Aorta (tissue), 5 donors: ENCODE measurements at regions not wholly inside any gene's neighbourhood (a gene's known extent, or its start where the extent isn't known, plus 50 kb on each side); places are given as distances from the start of the nearest gene placed in this dataset.

ENCODE experiments used
- ATAC-seq: fragments of 200-7000 bp; cut with Tn5 transposase; one replicate; pipeline ENCODE4 v1.9.1; 2022; ENCODE audit warnings: moderate library complexity; ENCODE audit not compliant: low FRiP score
- DNase-seq, 2 donors: peaks; one replicate each; pipeline ENCODE4 v3.0.0-alpha.2; 2020
- H3K27ac ChIP-seq, 2 donors: one replicate each; pipeline ENCODE4 v1.5.1; 2013; ENCODE audit warnings: low read length in 2 of 2, mild to moderate bottlenecking in 2 of 2, moderate library complexity in 2 of 2, control low read depth in 1 of 2, inconsistent platforms in 1 of 2, low read depth in 1 of 2
- H3K27me3 ChIP-seq, 2 donors: one replicate each; pipeline ENCODE4 v1.6.1; 2013; ENCODE audit warnings: control low read depth in 1 of 2, low read length in 1 of 2, mild to moderate bottlenecking in 1 of 2, moderate library complexity in 1 of 2; ENCODE audit not compliant: insufficient read depth in 2 of 2, control insufficient read depth in 1 of 2
- H3K36me3 ChIP-seq, 2 donors: one replicate each; pipeline ENCODE4 v1.6.1; 2013; ENCODE audit warnings: control low read depth in 1 of 2, low read length in 1 of 2, mild to moderate bottlenecking in 1 of 2; ENCODE audit not compliant: insufficient read depth in 2 of 2, control insufficient read depth in 1 of 2
- H3K4me1 ChIP-seq, 2 donors: one replicate each; pipeline ENCODE4 v1.6.1; 2013; ENCODE audit warnings: low read length in 2 of 2, control low read depth in 1 of 2, mild to moderate bottlenecking in 1 of 2, moderate library complexity in 1 of 2; ENCODE audit not compliant: insufficient read depth in 2 of 2, control insufficient read depth in 1 of 2
- H3K4me3 ChIP-seq, 2 donors: one replicate each; pipeline ENCODE4 v1.5.1; 2013; ENCODE audit warnings: low read length in 2 of 2, control low read depth in 1 of 2, mild to moderate bottlenecking in 1 of 2
- H3K9me3 ChIP-seq: one replicate; pipeline ENCODE4 v1.6.1; 2013; ENCODE audit warnings: mild to moderate bottlenecking, low read length; ENCODE audit not compliant: control insufficient read depth
- WGBS, 2 donors: extraction: QIAGEN DNeasy Blood & Tissue Kit; methylation state at CpG; one replicate each; pipeline ENCODE4 v1.1.7; 2013; 5-methylcytosine and 5-hydroxymethylcytosine counted together
- intact Hi-C, 2 donors: fragments of 100-400 bp; cut with DNase I; formaldehyde crosslinking; loops; one replicate each; pipeline versions ENCODE4 v1.14.2 to v1.15.0; 2022
- donor health status: healthy with polysubstance abuse.
- donor health status: Bipolar disorder and iron deficiency.
- donor health status: DM: no; HTN: no; CAD: no.
- donor health status: DM: no; HTN: no; CAD: no.
- donor health status: DM: yes; HTN: yes; CAD: no.

- no peaks in the 10 kb centered on the region for H3K36me3 ChIP-seq
- H3K9me3 ChIP-seq: no peaks in the 10 kb centered on the region
- no peaks in the 10 kb centered on the region for H3K27me3 ChIP-seq
- H3K4me1 ChIP-seq: peaks cover 0 to 4% of the 10 kb centered on the region in 2 donors
- WGBS, 2 donors: 4 to 7% methylated on average over 8 of the region's 8 CpGs
- no peak overlapping the region for H3K4me3 ChIP-seq
- no peak overlapping the region for H3K27ac ChIP-seq
- intact Hi-C loops: no loop called here
- ATAC-seq (peak; percentile 42), DNase-seq (peak; percentile 56 to 78)
Observed at GRCh38 chr2:67561457-67561965, 164.4 kb downstream of the ETAA1 start.

GRCh38 chr2:67564076-67564475, 166.9 kb downstream of the ETAA1 start:
- H3K27me3 ChIP-seq: no peaks in the 10 kb centered on the region
- H3K4me3 ChIP-seq: no peak overlapping the region
- no peaks in the 10 kb centered on the region for H3K9me3 ChIP-seq
- H3K4me1 ChIP-seq: peaks cover 0 to 4% of the 10 kb centered on the region in 2 donors
- ATAC-seq (no peak), DNase-seq (no peak)
- WGBS, 2 donors: 61 to 66% methylated on average over 3 of the region's 3 CpGs
- intact Hi-C loops: no loop called here
- no peak overlapping the region for H3K27ac ChIP-seq
- no peaks in the 10 kb centered on the region for H3K36me3 ChIP-seq

GRCh38 chr2:67564626-67565025, 167.5 kb downstream of the ETAA1 start:
- Histone ChIP-seq H3K27ac (no peak overlapping the region), H3K4me1 (peaks cover 0 to 4% of the 10 kb centered on the region in 2 donors), H3K9me3 (no peaks in the 10 kb centered on the region), H3K36me3 (no peaks in the 10 kb centered on the region), H3K4me3 (no peak overlapping the region), H3K27me3 (no peaks in the 10 kb centered on the region)
- 91% methylated on average over 3 of the region's 3 CpGs for WGBS, 2 donors
- intact Hi-C loops: no loop called here
- ATAC-seq (no peak), DNase-seq (no peak)

- H3K9me3 ChIP-seq: no peaks in the 10 kb centered on the region
- intact Hi-C loops: no loop called here
- no peak for ATAC-seq
- H3K4me1 ChIP-seq: peaks cover 0 to 4% of the 10 kb centered on the region in 2 donors
- DNase-seq: no peak
- no peaks in the 10 kb centered on the region for H3K36me3 ChIP-seq
- no peak overlapping the region for H3K4me3 ChIP-seq
- no peaks in the 10 kb centered on the region for H3K27me3 ChIP-seq
- no peak overlapping the region for H3K27ac ChIP-seq
Observed at GRCh38 chr2:67565262-67565661, 168.1 kb downstream of the ETAA1 start.

GRCh38 chr2:67565761-67566160, 168.6 kb downstream of the ETAA1 start:
- intact Hi-C loops: no loop called here
- Histone ChIP-seq H3K27me3 (no peaks in the 10 kb centered on the region), H3K27ac (no peak overlapping the region), H3K4me1 (peaks cover 0 to 4% of the 10 kb centered on the region in 2 donors), H3K9me3 (no peaks in the 10 kb centered on the region), H3K4me3 (no peak overlapping the region), H3K36me3 (no peaks in the 10 kb centered on the region)
- ATAC-seq (peak; percentile 24), DNase-seq (peak in 1 of 2 donors; percentile 56)
- 30 to 67% methylated on average over 6 of the region's 6 CpGs for WGBS, 2 donors

GRCh38 chr2:67566285-67566684, 169.2 kb downstream of the ETAA1 start:
- Histone ChIP-seq H3K4me3 (no peak overlapping the region), H3K27me3 (no peaks in the 10 kb centered on the region), H3K9me3 (no peaks in the 10 kb centered on the region), H3K36me3 (no peaks in the 10 kb centered on the region), H3K27ac (no peak overlapping the region), H3K4me1 (peaks cover 0 to 4% of the 10 kb centered on the region in 2 donors)
- intact Hi-C loops: no loop called here
- ATAC-seq (no peak), DNase-seq (no peak)

GRCh38 chr2:67566958-67567635, 170.0 kb downstream of the ETAA1 start:
- intact Hi-C loops: no loop called here
- Histone ChIP-seq H3K4me1 (no peaks in the 10 kb centered on the region), H3K9me3 (no peaks in the 10 kb centered on the region), H3K4me3 (no peak overlapping the region), H3K36me3 (no peaks in the 10 kb centered on the region), H3K27me3 (no peaks in the 10 kb centered on the region), H3K27ac (no peak overlapping the region)
- ATAC-seq (no peak), DNase-seq (no peak)
- 94 to 97% methylated on average over 5 of the region's 5 CpGs for WGBS, 2 donors

GRCh38 chr2:67567886-67568285, 170.8 kb downstream of the ETAA1 start:
- no peak for ATAC-seq

GRCh38 chr2:67570611-67571010, 173.5 kb downstream of the ETAA1 start:
- DNase-seq (no peak), ATAC-seq (no peak)
- no peak overlapping the region for H3K27ac ChIP-seq
- intact Hi-C loops: no loop called here
- no peaks in the 10 kb centered on the region for H3K27me3 ChIP-seq
- H3K4me3 ChIP-seq: no peak overlapping the region
- H3K9me3 ChIP-seq: no peaks in the 10 kb centered on the region
- peaks cover 0 to 3% of the 10 kb centered on the region in 2 donors for H3K4me1 ChIP-seq
- no peaks in the 10 kb centered on the region for H3K36me3 ChIP-seq
- WGBS, 2 donors: 48 to 98% methylated on average over 2 of the region's 2 CpGs

More at GRCh38 chr2:67567886-67568285, 170.8 kb downstream of the ETAA1 start:
- H3K9me3 ChIP-seq: no peaks in the 10 kb centered on the region
- H3K4me3 ChIP-seq: no peak overlapping the region
- H3K27ac ChIP-seq: no peak overlapping the region
- no peaks in the 10 kb centered on the region for H3K36me3 ChIP-seq
- DNase-seq: no peak
- no peaks in the 10 kb centered on the region for H3K27me3 ChIP-seq
- intact Hi-C loops: no loop called here
- H3K4me1 ChIP-seq: no peaks in the 10 kb centered on the region
